Fibroblast of the aortic adventitia (primary cell): ENCODE measurements at regions not wholly inside any gene's neighbourhood (a gene's known extent, or its start where the extent isn't known, plus 50 kb on each side); places are given as distances from the start of the nearest gene placed in this dataset.
"Not testable (repeated sequence)": the region's sequence is repeated elsewhere in the genome, so short reads cannot be mapped to it uniquely, and the experiment has no call there.

Experiments
- DNase-seq: peaks from one replicate; pipeline ENCODE4 v3.0.0-alpha.2; 2010; ENCODE audit warnings: low read depth
- H3K4me3 ChIP-seq: 2 replicates; pipeline ENCODE4 v1.5.1; 2011; ENCODE audit warnings: low read depth, mild to moderate bottlenecking, control low read depth, low read length, moderate library complexity
- TF ChIP-seq, protein P1 (sequence below): IDR thresholded peaks from 2 replicates; pipeline ENCODE4 v1.5.1; 2011; ENCODE audit warnings: mild to moderate bottlenecking, low read length, control low read depth, inconsistent platforms; ENCODE audit not compliant: insufficient read depth

- peak; percentile 87 for DNase-seq
- no peak overlapping the region for H3K4me3 ChIP-seq
- TF ChIP-seq, protein P1, sequence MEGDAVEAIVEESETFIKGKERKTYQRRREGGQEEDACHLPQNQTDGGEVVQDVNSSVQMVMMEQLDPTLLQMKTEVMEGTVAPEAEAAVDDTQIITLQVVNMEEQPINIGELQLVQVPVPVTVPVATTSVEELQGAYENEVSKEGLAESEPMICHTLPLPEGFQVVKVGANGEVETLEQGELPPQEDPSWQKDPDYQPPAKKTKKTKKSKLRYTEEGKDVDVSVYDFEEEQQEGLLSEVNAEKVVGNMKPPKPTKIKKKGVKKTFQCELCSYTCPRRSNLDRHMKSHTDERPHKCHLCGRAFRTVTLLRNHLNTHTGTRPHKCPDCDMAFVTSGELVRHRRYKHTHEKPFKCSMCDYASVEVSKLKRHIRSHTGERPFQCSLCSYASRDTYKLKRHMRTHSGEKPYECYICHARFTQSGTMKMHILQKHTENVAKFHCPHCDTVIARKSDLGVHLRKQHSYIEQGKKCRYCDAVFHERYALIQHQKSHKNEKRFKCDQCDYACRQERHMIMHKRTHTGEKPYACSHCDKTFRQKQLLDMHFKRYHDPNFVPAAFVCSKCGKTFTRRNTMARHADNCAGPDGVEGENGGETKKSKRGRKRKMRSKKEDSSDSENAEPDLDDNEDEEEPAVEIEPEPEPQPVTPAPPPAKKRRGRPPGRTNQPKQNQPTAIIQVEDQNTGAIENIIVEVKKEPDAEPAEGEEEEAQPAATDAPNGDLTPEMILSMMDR: no peak
Measured at GRCh38 chr4:14168919-14169318, 541.4 kb upstream of the BOD1L1 start.

- DNase-seq: peak; percentile 62
- no peak overlapping the region for H3K4me3 ChIP-seq
- TF ChIP-seq, protein P1: no peak
Measured at GRCh38 chr4:14169460-14169859, 541.9 kb upstream of the BOD1L1 start.

DNA sequence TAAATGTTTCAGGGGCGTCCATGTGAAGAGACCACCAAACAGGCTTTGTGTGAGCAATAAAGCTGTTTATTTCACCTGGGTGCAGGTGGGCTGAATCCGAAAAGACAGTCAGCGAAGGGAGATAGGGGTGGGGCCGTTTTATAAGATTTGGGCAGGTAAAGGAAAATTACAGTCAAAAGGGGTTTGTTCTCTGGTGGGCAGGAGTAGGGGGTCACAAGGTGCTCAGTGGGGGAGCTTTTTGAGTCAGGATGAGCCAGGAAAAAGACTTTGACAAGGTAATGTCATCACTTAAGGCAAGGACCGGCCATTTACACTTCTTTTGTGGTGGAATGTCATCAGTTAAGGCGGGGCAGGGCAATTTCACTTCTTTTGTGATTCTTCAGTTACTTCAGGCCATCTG lies 542.4 kb upstream of the BOD1L1 start:
- not testable (repeated sequence) for DNase-seq, H3K4me3 ChIP-seq

DNA sequence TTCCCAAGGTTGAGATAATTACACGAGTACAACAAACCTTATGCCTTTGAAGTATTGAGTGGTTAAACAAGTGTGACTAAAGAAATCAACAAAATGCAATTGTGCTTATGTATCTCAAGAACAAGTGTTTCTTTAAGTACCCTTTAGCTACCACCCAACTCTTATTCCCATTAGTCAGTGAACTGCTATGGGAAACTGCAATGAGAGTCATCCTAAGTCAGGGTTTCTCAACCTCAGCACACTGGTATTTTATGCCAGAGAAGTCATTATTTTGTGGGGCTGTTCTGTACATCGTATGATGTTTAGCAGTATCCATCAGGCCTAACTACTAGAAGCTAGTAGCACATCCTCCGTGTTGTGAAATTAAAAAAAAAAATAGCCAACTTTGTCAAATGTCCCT lies 549.1 kb upstream of the BOD1L1 start:
- TF ChIP-seq, protein P1: no peak
- H3K4me3 ChIP-seq: no peak overlapping the region
- DNase-seq: no peak

DNA sequence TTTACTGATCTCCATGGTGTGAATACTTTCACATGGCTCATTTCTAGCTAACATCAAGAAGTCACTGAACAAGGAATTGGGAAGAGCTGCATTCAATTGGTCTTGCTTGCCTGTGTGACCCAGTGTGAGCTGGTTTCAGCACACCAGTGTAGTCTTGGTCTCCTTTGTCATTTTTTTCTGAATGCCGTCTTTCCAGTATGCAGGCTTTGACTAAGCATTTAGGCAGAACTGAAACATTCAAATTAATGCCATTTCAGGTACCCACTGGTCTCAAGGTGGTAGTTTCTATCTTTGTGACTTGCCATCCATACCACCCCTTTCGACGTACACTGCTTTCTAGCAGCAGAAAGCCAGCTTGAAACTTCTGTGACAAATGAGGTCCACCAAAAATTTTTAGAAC lies 550.5 kb upstream of the BOD1L1 start:
- H3K4me3 ChIP-seq: no peak overlapping the region
- DNase-seq: no peak
- TF ChIP-seq, protein P1: no peak

DNA sequence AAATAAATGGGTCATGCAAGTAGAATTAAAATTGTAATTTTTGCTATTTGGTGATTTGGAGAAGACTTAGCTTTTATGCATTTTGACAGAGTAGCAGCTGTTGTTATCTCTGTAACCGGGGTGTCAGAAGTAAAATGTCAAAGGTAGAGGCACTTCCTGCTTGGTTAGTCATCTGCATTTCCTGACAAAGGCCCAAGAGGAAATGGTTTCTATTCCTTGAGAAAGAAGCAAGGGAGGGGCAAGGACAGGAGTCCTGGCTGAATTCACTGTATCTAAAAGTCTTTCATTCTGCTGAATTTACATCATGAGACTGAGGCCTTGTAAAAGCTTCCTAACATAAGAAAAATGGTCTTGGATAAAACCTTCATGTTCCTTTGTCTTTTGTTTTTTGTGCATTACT lies 550.9 kb upstream of the BOD1L1 start:
- H3K4me3 ChIP-seq: no peak overlapping the region
- DNase-seq: peak; percentile 72

GRCh38 chr4:14180166-14180565 lies 552.6 kb upstream of the BOD1L1 start:
- TF ChIP-seq, protein P1: no peak
- DNase-seq: no peak
- H3K4me3 ChIP-seq: no peak overlapping the region

More for the DNA sequence above, 550.9 kb upstream of the BOD1L1 start:
- TF ChIP-seq, protein P1: no peak
